ENCODE measurements at regions not wholly inside any gene's neighbourhood (a gene's known extent, or its start where the extent isn't known, plus 50 kb on each side); places are given as distances from the start of the nearest gene placed in this dataset.

GRCh38 chr18:55743133-55743532, 155.1 kb upstream of the TCF4 start:
- no peaks in the 10 kb centered on the region for H3K4me1 ChIP-seq
- H3K27me3 ChIP-seq: no peaks in the 10 kb centered on the region
- ATAC-seq: no peak
- no peaks in the 10 kb centered on the region for H3K9me3 ChIP-seq
- WGBS, 2 donors (ENCODE audit: low coverage in 1 of 2): 58% methylated on average over 2 of the region's 2 CpGs; no CpG with 5 or more reads in 1 of the 2 donors
- H3K36me3 ChIP-seq: no peaks in the 10 kb centered on the region
- no peak overlapping the region for H3K27ac ChIP-seq
- no peak overlapping the region for H3K4me3 ChIP-seq
- TF ChIP-seq CTCF (IDR thresholded peaks at IDR 0.05): no peak
- no peak for TF ChIP-seq EP300 (IDR thresholded peaks at IDR 0.05)
- TF ChIP-seq POLR2AphosphoS5 (IDR thresholded peaks at IDR 0.05): no peak
- no peak for TF ChIP-seq POLR2A (IDR thresholded peaks at IDR 0.05)

GRCh38 chr18:55739488-55739887, 151.5 kb upstream of the TCF4 start:
- TF ChIP-seq POLR2A (IDR thresholded peaks at IDR 0.05) (no peak), POLR2AphosphoS5 (IDR thresholded peaks at IDR 0.05) (no peak), EP300 (IDR thresholded peaks at IDR 0.05) (no peak), CTCF (IDR thresholded peaks at IDR 0.05) (no peak)
- Histone ChIP-seq H3K36me3 (no peaks in the 10 kb centered on the region), H3K27ac (no peak overlapping the region), H3K4me3 (no peak overlapping the region), H3K27me3 (no peaks in the 10 kb centered on the region), H3K4me1 (no peaks in the 10 kb centered on the region), H3K9me3 (no peaks in the 10 kb centered on the region)
- no peak for ATAC-seq
- WGBS, 2 donors (ENCODE audit: low coverage in 1 of 2): 43 to 64% methylated on average over 2 of the region's 2 CpGs

- H3K9me3 ChIP-seq: no peaks in the 10 kb centered on the region
- WGBS, 2 donors (ENCODE audit: low coverage in 1 of 2): 65 to 69% methylated on average over 3 of the region's 3 CpGs
- no peaks in the 10 kb centered on the region for H3K4me1 ChIP-seq
- no peaks in the 10 kb centered on the region for H3K27me3 ChIP-seq
- no peak for TF ChIP-seq POLR2A (IDR thresholded peaks at IDR 0.05)
- no peak for TF ChIP-seq POLR2AphosphoS5 (IDR thresholded peaks at IDR 0.05)
- TF ChIP-seq CTCF (IDR thresholded peaks at IDR 0.05): no peak
- no peak for TF ChIP-seq EP300 (IDR thresholded peaks at IDR 0.05)
- no peak for ATAC-seq
- no peak overlapping the region for H3K4me3 ChIP-seq
- H3K36me3 ChIP-seq: no peaks in the 10 kb centered on the region
- no peak overlapping the region for H3K27ac ChIP-seq
Measured at GRCh38 chr18:55738483-55739114, 150.6 kb upstream of the TCF4 start.

GRCh38 chr18:55737781-55738468, 149.9 kb upstream of the TCF4 start:
- no peaks in the 10 kb centered on the region for H3K4me1 ChIP-seq
- no peaks in the 10 kb centered on the region for H3K36me3 ChIP-seq
- no peaks in the 10 kb centered on the region for H3K9me3 ChIP-seq
- no peaks in the 10 kb centered on the region for H3K27me3 ChIP-seq
- no peak overlapping the region for H3K27ac ChIP-seq
- ATAC-seq: no peak
- no peak overlapping the region for H3K4me3 ChIP-seq
- no peak for TF ChIP-seq POLR2A (IDR thresholded peaks at IDR 0.05)
- TF ChIP-seq POLR2AphosphoS5 (IDR thresholded peaks at IDR 0.05): no peak
- no peak for TF ChIP-seq EP300 (IDR thresholded peaks at IDR 0.05)
- no peak for TF ChIP-seq CTCF (IDR thresholded peaks at IDR 0.05)
- WGBS, 2 donors (ENCODE audit: low coverage in 1 of 2): 67 to 93% methylated on average over 1 of the region's 1 CpG

- no peaks in the 10 kb centered on the region for H3K36me3 ChIP-seq
- no peaks in the 10 kb centered on the region for H3K27me3 ChIP-seq
- no peak for TF ChIP-seq EP300 (IDR thresholded peaks at IDR 0.05)
- no peak for TF ChIP-seq CTCF (IDR thresholded peaks at IDR 0.05)
- TF ChIP-seq POLR2A (IDR thresholded peaks at IDR 0.05): no peak
- TF ChIP-seq POLR2AphosphoS5 (IDR thresholded peaks at IDR 0.05): no peak
- WGBS, 2 donors (ENCODE audit: low coverage in 1 of 2): 93 to 100% methylated on average over 3 to 4 of the region's 4 CpGs
- H3K4me1 ChIP-seq: no peaks in the 10 kb centered on the region
- no peak for ATAC-seq
- H3K9me3 ChIP-seq: no peaks in the 10 kb centered on the region
- no peak overlapping the region for H3K4me3 ChIP-seq
- no peak overlapping the region for H3K27ac ChIP-seq
Measured at GRCh38 chr18:55737266-55737665, 149.3 kb upstream of the TCF4 start.

All from gastroesophageal sphincter (tissue), 4 donors.